GM18519 (cell line): ENCODE measurements at regions not wholly inside any gene's neighbourhood (a gene's known extent, or its start where the extent isn't known, plus 50 kb on each side); places are given as distances from the start of the nearest gene placed in this dataset.

Experiments used
- ATAC-seq: cut with Tn5 transposase; IDR thresholded peaks from one replicate; pipeline ENCODE4 v1.9.1; 2021; ENCODE audit warnings: mild to moderate bottlenecking, moderate library complexity; ENCODE audit not compliant: unreplicated experiment, low FRiP score

- no peak for ATAC-seq
Observed at GRCh38 chr13:21757763-21758162, 86.9 kb downstream of the FGF9 start.

DNA sequence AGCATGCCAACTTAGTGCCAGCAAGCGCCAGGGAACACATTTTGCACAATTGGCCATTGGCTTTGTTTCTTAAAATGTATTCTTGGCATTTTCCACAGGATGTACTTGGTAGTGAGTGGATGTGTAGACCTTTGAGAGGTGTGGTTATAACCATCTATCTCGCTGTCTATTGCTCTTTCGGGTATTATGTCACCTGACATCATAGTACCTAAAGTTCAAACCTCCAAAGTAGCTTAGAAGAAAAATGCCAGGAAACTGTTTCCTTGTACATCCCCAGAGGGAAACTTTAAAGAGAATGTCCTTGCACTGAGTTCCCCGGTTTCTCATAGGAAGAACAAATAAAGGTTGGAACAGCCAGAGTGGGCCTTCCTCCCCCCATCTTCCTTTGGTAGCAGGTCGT lies 87.6 kb downstream of the FGF9 start:
- ATAC-seq = no peak

DNA sequence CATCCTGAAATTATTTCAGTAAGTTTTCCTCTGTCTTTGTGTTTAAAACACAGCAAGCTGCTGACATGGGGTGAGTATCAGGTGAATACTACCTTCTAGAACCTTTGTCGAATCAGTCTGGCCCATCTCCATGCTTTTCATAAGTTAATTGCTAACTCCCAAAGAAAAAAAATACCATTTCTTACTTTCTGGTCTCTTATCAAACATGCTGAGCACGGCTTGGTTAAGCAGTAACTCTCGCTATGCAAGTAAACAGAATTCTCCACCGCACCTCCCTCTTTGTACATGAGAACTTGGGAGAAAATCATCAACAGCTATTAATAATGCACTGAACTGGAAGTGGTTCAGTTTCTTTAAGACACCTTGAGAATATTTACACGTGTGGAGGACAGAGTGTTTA lies 88.6 kb downstream of the FGF9 start:
- no peak for ATAC-seq

DNA sequence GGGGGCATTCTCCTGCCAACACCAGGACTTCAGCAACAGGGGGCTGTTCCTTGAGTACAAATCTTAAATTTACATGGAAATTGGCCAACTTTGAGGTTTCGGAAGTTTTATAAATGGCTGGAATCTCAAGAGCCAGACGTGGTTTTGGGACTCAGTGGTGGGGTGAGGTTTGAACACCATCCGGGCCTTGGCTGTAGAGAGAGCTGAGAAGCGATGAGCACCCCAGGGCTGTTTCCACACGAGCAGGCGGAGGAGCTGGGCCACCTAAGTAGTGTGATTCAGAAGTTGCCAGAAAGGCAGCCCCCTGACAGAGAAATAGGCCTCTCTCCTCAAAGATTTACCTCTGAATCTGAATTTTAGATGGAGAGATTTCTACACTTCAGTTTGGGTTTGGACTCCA lies 89.0 kb downstream of the FGF9 start:
- ATAC-seq = no peak

DNA sequence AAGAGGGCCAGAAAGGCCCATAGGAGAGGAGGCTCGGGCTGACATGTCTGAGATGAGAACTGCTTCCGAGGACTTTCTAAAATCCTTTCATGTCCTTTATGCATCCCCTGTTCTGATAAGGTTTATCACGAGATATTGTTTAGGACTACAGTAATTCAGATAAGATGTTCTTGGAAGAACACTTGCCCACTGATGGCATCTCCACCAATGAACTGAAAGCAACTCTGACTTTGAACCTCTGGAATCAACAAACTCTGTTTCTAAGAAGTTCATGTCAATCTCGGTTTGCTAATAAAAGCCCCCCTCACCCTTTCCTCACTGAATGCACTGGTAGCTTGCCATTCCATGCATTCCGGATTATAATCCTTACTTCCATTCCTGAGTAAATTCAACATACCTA lies 90.9 kb downstream of the FGF9 start:
- no peak for ATAC-seq

DNA sequence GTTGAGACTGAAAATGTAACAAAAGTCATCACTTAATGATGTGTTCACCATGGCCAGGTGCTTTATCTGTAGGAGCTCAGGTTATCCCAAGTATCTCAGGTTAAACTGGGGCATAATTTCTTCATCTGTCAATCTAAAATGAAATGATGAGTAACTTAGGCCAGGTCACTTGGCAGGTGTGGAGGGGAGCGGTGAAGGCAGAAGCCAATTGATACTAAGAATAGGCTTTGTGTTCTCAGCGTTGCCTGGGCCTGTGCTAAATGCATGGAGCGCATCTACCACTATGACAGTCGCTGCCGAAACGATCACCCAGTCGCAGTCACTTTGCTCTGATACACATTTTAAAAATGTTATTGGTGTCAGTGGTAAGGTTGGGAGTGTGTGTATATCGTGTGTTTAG lies 91.6 kb downstream of the FGF9 start:
- ATAC-seq = no peak

DNA sequence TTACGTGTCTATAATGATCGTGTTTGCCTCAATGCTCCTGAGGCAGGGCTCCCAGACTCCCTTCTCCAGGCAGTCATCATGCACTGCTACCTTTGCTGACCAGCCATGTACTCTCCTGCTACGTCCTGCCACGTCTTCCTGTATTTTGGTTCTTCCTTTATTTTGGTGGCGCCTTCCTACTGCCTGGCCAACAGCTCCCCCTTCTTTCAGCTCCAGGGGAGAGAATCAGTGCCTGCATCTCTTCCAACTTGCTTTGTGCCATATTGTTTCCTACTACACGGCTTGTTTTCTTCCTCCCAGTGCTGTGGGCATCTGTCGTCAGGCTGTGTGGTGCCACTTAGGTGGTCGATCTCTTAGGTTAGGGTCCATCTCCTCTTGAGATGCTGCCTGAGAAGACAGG lies 96.2 kb downstream of the FGF9 start:
- no peak for ATAC-seq

DNA sequence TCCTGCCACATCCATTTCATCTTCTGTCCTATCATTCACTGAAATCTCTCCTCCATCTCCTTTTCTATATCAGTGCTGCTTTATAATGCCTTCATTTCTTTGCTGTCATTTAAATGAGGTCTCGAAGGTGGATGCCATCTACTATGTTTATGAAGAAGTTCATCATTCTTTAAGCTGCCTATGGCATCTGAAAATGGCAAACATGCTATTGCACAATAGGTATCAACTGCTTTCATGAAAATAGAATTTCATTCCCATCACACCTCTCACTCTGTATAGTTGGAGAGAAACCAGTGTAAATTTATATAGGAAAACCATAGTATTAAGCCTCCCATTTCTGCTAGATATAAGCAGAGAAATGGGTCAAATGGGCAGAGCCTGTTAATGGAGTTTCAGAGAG lies 100.2 kb downstream of the FGF9 start:
- ATAC-seq = no peak

DNA sequence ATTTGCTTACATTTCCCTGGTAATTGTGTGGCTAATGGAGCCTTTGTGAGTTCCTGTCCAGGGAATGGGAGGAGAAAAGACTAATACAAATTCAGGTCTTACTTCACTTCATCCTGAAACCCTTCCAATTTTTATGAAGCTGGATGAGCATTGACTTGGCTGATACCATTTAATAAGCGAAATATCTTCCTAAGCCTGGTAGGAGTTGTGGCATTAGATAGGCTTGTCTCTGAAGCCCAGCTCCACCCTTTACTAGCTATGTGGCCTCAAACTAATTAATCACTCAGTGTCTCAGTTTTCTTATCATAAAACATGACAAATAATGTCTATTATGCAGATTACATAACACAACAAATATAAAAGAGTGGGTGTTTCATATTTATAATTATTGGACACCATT lies 106.3 kb downstream of the FGF9 start:
- ATAC-seq = no peak

GRCh38 chr13:21777813-21778212 lies 106.9 kb downstream of the FGF9 start:
- no peak for ATAC-seq

DNA sequence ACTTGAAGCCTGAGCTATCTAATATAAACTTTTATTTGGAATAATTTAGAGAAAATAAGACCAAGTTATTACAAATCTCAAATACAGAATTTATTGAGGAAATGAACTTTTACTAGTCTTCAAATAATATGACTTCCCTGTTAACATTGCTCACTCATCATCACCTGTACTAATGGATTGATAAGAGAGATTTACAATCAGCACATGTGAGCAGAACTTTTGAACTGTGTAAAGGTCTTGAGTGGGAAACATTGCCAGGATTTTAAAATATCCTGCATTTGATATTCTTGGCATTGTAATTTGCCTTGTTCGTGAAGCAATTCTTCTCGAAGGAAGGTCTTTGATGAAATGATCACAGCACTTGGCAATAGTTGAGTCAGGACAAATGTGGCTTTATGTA lies 111.9 kb downstream of the FGF9 start:
- ATAC-seq = no peak

DNA sequence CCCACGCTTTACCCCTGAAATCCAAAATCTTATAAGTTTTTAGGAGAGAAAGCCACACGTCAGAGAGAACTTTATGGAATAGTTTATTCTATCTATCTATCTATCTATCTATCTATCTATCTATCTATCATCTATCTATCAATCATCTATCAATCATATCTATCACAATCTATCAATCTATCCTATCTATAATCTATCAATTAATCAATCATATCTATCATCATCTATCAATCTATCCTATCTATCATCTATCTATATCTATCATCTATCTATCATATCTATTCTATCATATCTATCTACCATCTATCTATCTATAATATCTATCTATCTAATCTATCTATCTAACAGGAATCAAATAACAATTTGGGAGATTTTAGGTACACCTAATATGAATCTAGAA lies 115.1 kb downstream of the FGF9 start:
- ATAC-seq = no peak

DNA sequence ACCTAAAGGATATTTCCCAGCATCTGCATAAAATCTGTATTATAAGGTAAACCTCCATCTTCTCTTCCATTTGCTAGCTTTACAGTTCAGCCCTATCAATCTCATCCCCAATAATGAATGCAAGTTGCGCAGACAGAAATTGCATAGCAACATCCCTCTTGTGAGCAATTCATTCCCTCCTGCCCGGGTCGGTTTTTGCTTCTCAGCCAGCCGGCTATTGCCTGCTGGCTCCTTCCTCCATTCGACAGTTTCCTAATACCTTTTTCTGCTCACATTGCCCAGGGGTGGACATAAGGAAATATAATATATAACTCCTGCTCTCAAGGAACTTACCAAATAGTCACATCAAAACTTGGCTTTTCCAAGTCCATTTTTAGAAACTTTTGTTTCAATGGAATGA lies 125.2 kb downstream of the FGF9 start:
- no peak for ATAC-seq

DNA sequence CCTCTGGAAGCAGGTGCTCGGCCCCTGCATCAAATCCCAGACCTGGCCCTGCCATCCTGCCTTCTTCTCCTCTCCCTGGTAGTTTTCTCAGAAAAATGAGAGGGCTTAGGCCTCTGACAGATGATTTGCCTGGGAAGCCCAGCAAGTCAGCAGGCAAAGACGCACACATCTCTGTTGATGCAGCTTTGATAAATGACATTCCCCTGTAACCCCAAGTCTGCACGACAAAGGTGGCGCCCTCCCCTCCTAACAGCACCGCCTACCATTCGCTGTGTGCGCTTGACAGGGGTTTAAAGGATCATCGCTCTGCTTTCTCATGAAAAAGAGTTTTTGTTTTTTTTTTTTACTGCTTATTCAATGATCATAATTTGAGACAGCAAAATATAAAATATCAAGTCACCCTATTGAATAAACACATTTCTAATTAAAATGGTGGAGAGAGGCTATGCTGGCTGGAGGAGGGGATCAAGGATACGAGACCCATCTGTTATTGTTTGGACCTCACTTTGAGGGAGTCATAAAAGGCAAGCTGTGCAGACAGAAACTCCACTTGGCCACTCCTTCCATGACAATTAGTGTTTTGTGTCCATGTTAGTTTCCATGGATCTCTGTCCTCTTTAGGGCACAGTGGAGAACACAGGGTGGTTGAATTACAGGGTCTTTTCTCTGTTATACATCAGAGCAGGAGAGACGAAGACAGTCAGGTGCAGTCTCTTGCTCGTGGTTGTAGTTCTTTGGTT lies 126.1 kb downstream of the FGF9 start:
- ATAC-seq = no peak

GRCh38 chr13:21797736-21798135 lies 126.9 kb downstream of the FGF9 start:
- no peak for ATAC-seq

GRCh38 chr13:21798181-21798580 lies 127.3 kb downstream of the FGF9 start:
- ATAC-seq = no peak

DNA sequence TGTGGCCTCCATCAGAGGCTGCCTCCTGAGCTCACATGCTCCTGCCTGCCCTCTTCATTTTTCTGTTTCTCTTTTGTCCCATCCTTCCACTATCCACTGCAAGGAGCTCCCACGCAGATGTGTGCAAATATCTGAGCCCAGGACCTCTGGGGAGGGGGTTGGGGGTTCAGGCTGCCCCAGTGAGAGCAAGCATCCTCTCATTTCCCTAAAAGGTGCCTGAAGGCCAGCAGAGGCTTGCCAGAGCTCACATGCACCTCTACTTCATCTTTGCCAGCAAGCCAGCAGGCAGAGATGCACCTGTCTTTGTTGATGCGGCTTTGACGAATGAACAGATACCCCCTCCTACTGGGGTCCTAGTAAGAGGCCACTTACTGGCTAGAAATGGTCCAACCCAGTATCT lies 128.8 kb downstream of the FGF9 start:
- no peak for ATAC-seq

- ATAC-seq = no peak
Observed at GRCh38 chr13:21800837-21801616, 130.2 kb downstream of the FGF9 start.

DNA sequence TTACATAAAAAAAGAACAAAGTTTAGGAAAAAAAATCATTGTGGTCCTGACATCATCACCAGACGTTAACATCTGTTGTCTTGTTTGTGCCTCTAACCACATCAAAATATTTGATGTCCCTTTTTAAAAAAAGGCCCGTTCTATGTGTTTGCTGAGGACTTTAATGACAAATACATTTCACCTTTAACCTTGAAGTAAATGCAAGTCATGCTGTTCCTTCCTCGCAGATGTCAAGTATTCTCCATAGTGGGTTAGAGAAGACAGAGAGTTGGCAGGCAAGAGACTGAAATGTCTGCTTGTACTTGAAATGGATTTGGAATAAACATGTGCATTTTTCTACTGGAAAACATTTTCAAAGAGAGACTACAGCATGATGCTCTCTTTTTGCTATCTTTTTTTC lies 134.9 kb downstream of the FGF9 start:
- ATAC-seq = no peak

- ATAC-seq = no peak
Observed at GRCh38 chr13:21812192-21812626, 141.3 kb downstream of the FGF9 start.

GRCh38 chr13:21813110-21813509 lies 142.2 kb downstream of the FGF9 start:
- no peak for ATAC-seq

- ATAC-seq = no peak
Observed at GRCh38 chr13:21813844-21814243, 143.0 kb downstream of the FGF9 start.
